ENCODE measurements at regions not wholly inside any gene's neighbourhood (a gene's known extent, or its start where the extent isn't known, plus 50 kb on each side); places are given as distances from the start of the nearest gene placed in this dataset.

DNA sequence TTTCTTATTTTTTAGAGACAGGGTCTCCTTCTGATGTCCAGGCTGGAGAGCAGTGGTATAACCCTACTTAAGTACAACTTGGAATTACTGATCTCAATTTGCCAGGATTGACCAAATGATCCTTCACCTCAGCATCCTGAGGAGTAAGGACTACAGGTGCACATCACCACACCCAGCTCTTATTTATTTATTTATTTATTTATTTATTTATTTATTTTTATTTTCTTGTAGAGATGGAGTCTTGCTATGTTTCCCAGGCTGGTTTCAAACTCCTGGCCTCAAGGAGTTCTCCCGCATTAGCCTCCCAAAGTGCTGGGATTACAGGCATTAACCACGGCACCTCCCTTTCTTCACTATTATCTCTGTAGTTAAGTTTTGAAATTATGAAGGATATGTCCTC lies 117.5 kb upstream of the NEGR1 start:
- no peak for TF ChIP-seq POLR2AphosphoS5 (IDR thresholded peaks at IDR 0.05; ENCODE audit: borderline replicate concordance, low read depth, low read length)
- TF ChIP-seq EZH2 (IDR thresholded peaks at IDR 0.05), result no peak
